ENCODE measurements at regions not wholly inside any gene's neighbourhood (a gene's known extent, or its start where the extent isn't known, plus 50 kb on each side); places are given as distances from the start of the nearest gene placed in this dataset.

DNA sequence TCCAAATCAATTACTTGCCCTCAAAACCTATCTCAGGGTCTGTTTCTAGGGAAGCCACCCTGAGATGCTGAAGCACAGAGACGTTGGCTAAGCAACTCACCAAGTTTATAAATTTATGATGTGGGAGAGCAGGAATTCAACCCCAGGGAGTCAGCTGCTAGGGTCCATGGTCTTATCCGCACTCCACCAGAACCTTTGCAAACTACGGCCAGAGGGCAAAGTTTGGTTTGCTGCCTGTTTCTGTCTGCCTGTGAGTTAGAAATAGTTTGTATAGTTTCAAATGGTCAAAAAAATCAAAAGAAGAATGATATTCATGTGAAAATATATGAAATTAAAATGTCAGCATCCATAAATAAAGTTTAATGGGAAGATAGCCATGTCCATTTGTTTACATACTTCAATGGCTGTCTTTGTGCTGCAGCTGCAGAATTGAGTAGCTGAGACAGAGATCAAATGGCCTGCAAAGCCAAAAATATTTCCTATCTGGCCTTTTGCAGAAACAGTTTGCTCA lies 83.7 kb upstream of the ZFP64 start:
- DNase-seq (ENCODE audit: low read depth): no peak
- H3K4me3 ChIP-seq (ENCODE audit: low read depth, low read length): no peak overlapping the region
- TF ChIP-seq CTCF (IDR thresholded peaks at IDR 0.05; ENCODE audit: insufficient read depth, low read length): no peak

- DNase-seq (ENCODE audit: low read depth): no peak
- TF ChIP-seq CTCF (IDR thresholded peaks at IDR 0.05; ENCODE audit: insufficient read depth, low read length): no peak
- H3K4me3 ChIP-seq (ENCODE audit: low read depth, low read length): no peak overlapping the region
These were observed 79.1 kb upstream of the ZFP64 start for GRCh38 chr20:52270696-52271095.

- DNase-seq (ENCODE audit: low read depth): no peak
- no peak for TF ChIP-seq CTCF (IDR thresholded peaks at IDR 0.05; ENCODE audit: insufficient read depth, low read length)
- no peak overlapping the region for H3K4me3 ChIP-seq (ENCODE audit: low read depth, low read length)
These were observed 78.5 kb upstream of the ZFP64 start for GRCh38 chr20:52270001-52270606.

DNA sequence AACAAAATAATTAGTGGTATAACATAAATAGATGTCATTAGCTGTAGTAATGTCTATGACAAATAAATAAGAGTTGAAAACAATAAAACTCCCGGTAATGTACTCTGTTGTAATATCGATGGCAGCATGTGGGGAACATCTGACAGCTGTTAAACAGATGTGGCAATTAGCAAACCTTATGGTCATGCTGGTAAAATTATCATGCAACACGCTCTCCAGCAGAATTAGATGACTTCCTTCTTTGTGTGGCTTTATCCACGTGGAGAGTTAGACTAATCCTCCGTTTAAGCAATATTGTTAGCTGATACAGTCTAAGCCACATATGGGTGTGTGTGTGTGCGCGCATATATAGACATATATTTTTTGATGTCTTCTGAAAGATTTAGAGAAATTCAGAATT lies 77.7 kb upstream of the ZFP64 start:
- no peak overlapping the region for H3K4me3 ChIP-seq (ENCODE audit: low read depth, low read length)
- DNase-seq (ENCODE audit: low read depth): no peak
- TF ChIP-seq CTCF (IDR thresholded peaks at IDR 0.05; ENCODE audit: insufficient read depth, low read length): no peak

GRCh38 chr20:52268184-52268749 lies 76.7 kb upstream of the ZFP64 start:
- H3K4me3 ChIP-seq (ENCODE audit: low read depth, low read length): no peak overlapping the region
- no peak for TF ChIP-seq CTCF (IDR thresholded peaks at IDR 0.05; ENCODE audit: insufficient read depth, low read length)
- no peak for DNase-seq (ENCODE audit: low read depth)

DNA sequence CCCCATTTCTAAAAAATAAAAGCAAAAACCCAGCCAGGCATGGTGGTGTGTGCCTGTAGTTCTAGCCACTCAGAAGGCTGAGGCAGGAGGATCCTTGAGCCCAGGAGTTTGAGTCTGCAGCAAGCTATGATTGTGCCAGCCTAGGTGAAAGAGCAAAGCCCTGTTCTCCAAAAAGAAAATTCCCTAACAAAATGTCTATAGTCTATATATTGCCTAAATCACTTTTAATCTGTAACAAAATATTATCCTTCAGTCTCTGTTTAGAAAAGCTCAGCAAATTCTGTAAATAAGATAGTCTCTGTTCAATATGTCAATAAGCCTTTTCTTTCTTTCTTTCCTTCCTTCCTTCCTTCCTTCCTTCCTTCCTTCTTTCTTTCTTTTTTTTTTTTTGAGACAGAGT lies 75.8 kb upstream of the ZFP64 start:
- H3K4me3 ChIP-seq (ENCODE audit: low read depth, low read length): no peak overlapping the region
- DNase-seq (ENCODE audit: low read depth): no peak
- no peak for TF ChIP-seq CTCF (IDR thresholded peaks at IDR 0.05; ENCODE audit: insufficient read depth, low read length)

DNA sequence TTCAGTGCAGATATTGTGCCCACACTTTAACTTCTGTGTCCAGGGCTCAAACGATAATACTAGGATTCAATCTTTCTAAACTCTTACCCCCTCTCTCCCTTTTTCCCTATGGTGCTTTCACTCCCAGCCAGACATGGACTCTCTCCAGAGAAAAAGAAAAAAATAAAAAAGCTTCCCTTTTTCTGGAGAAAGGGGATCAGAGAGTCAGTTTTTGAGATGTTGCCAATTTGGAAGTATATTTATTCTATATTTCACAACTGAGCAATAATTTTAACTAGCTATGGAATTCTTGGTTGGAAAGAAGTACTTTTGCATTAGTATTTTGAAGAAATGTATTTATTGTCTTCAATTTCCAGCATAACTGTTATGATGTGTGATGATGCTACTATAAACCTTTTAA lies 72.2 kb upstream of the ZFP64 start:
- H3K4me3 ChIP-seq (ENCODE audit: low read depth, low read length): no peak overlapping the region
- TF ChIP-seq CTCF (IDR thresholded peaks at IDR 0.05; ENCODE audit: insufficient read depth, low read length): no peak

More for the DNA sequence above, 72.2 kb upstream of the ZFP64 start:
- no peak for DNase-seq (ENCODE audit: low read depth)
